Ishikawa (cell line): ENCODE measurements at regions not wholly inside any gene's neighbourhood (a gene's known extent, or its start where the extent isn't known, plus 50 kb on each side); places are given as distances from the start of the nearest gene placed in this dataset.

ENCODE experiments used
- CEBPB ChIP-seq: IDR thresholded peaks from 2 replicates; pipeline ENCODE4 v1.6.1; 2012
- CREB1 ChIP-seq: IDR thresholded peaks from 2 replicates; pipeline ENCODE4 v1.6.1; 2012; ENCODE audit warnings: low read depth
- EGR1 ChIP-seq: IDR thresholded peaks from 2 replicates; pipeline ENCODE4 v1.6.1; 2012
- EP300 ChIP-seq: IDR thresholded peaks from 2 replicates; pipeline ENCODE4 v1.6.1; 2012; ENCODE audit warnings: borderline replicate concordance
- FOXM1 ChIP-seq: IDR thresholded peaks from 2 replicates; pipeline ENCODE4 v1.6.1; 2012; ENCODE audit warnings: low read depth, borderline replicate concordance
- MAX ChIP-seq: IDR thresholded peaks from 2 replicates; pipeline ENCODE4 v1.6.1; 2012
- NFIC ChIP-seq: IDR thresholded peaks from 2 replicates; pipeline ENCODE4 v1.6.1; 2012
- RAD21 ChIP-seq: IDR thresholded peaks from 2 replicates; pipeline ENCODE4 v1.6.1; 2012; ENCODE audit warnings: low read depth
- REST ChIP-seq: IDR thresholded peaks from 2 replicates; pipeline ENCODE4 v1.6.1; 2012; ENCODE audit warnings: low read depth, mild to moderate bottlenecking
- TAF1 ChIP-seq: IDR thresholded peaks from 2 replicates; pipeline ENCODE4 v1.6.1; 2012; ENCODE audit warnings: low read depth, mild to moderate bottlenecking
- TCF12 ChIP-seq: IDR thresholded peaks from 2 replicates; pipeline ENCODE4 v1.6.1; 2012; ENCODE audit warnings: low read depth
- TEAD4 ChIP-seq: IDR thresholded peaks from 2 replicates; pipeline ENCODE4 v1.6.1; 2012
- USF1 ChIP-seq: IDR thresholded peaks from 2 replicates; pipeline ENCODE4 v1.6.1; 2012
- YY1 ChIP-seq: IDR thresholded peaks from 2 replicates; pipeline ENCODE4 v1.6.1; 2012; ENCODE audit warnings: low read depth
- ZBTB7A ChIP-seq: IDR thresholded peaks from 2 replicates; pipeline ENCODE4 v1.6.1; 2012; ENCODE audit warnings: low read depth

- no peak for TF ChIP-seq YY1
- TF ChIP-seq TCF12 = no peak
- TF ChIP-seq EGR1 = no peak
- TF ChIP-seq EP300 = no peak
- no peak for TF ChIP-seq TAF1
- no peak for TF ChIP-seq MAX
- no peak for TF ChIP-seq RAD21
- no peak for TF ChIP-seq USF1
- TF ChIP-seq ZBTB7A = no peak
- no peak for TF ChIP-seq FOXM1
- TF ChIP-seq REST = no peak
- no peak for TF ChIP-seq NFIC
- no peak for TF ChIP-seq CREB1
- no peak for TF ChIP-seq CEBPB
- TF ChIP-seq TEAD4 = no peak
These were observed 115.1 kb upstream of the DKK2 start for GRCh38 chr4:107151173-107151572.

GRCh38 chr4:107148904-107149303 is 112.8 kb upstream of the DKK2 start:
- TF ChIP-seq CREB1 (no peak), TAF1 (no peak), EP300 (no peak), USF1 (no peak), REST (no peak)

GRCh38 chr4:107147873-107148272 is 111.8 kb upstream of the DKK2 start:
- TF ChIP-seq USF1 (no peak), MAX (no peak), NFIC (no peak), TAF1 (no peak), ZBTB7A (no peak)

GRCh38 chr4:107138433-107138832 is 102.3 kb upstream of the DKK2 start:
- TF ChIP-seq EP300 = no peak
- TF ChIP-seq EGR1 = no peak
- TF ChIP-seq FOXM1 = no peak
- no peak for TF ChIP-seq CEBPB
- TF ChIP-seq REST = no peak
- no peak for TF ChIP-seq YY1
- TF ChIP-seq ZBTB7A = no peak
- no peak for TF ChIP-seq TAF1
- TF ChIP-seq MAX = no peak
- no peak for TF ChIP-seq TCF12
- TF ChIP-seq NFIC = no peak
- no peak for TF ChIP-seq CREB1
- no peak for TF ChIP-seq TEAD4
